Mucosa of stomach (tissue), 1 donor: ENCODE measurements at regions not wholly inside any gene's neighbourhood (a gene's known extent, or its start where the extent isn't known, plus 50 kb on each side); places are given as distances from the start of the nearest gene placed in this dataset.

ENCODE experiments used
- H3K27me3 ChIP-seq: one replicate; pipeline ENCODE4 v1.7.0; 2013; ENCODE audit warnings: mild to moderate bottlenecking, low read length; ENCODE audit not compliant: control insufficient read depth, insufficient read depth
- H3K36me3 ChIP-seq: one replicate; pipeline ENCODE4 v1.7.0; 2013; ENCODE audit warnings: low read length; ENCODE audit not compliant: control insufficient read depth, insufficient read depth
- H3K4me1 ChIP-seq: one replicate; pipeline ENCODE4 v1.7.0; 2013; ENCODE audit warnings: mild to moderate bottlenecking, low read length; ENCODE audit not compliant: control insufficient read depth, insufficient read depth
- H3K4me3 ChIP-seq: one replicate; pipeline ENCODE4 v1.7.0; 2013; ENCODE audit warnings: low read length
- H3K9ac ChIP-seq: one replicate; pipeline ENCODE4 v1.7.0; 2013; ENCODE audit warnings: mild to moderate bottlenecking, low read length, moderate library complexity
- H3K9me3 ChIP-seq: one replicate; pipeline ENCODE4 v1.7.0; 2013; ENCODE audit warnings: mild to moderate bottlenecking, low read length, moderate library complexity; ENCODE audit not compliant: control insufficient read depth
- donor health status: Pancreatic carcinoma.

- Histone ChIP-seq H3K9ac (no peak overlapping the region), H3K4me3 (no peak overlapping the region), H3K9me3 (no peaks in the 10 kb centered on the region), H3K27me3 (no peaks in the 10 kb centered on the region), H3K36me3 (no peaks in the 10 kb centered on the region), H3K4me1 (no peaks in the 10 kb centered on the region)
These were observed 106.7 kb upstream of the DTNBP1 start for GRCh38 chr6:15769511-15770018.

GRCh38 chr6:15768999-15769398 is 106.2 kb upstream of the DTNBP1 start:
- H3K4me3 ChIP-seq, result no peak overlapping the region
- H3K9me3 ChIP-seq, result no peaks in the 10 kb centered on the region
- no peak overlapping the region for H3K9ac ChIP-seq
- H3K27me3 ChIP-seq, result no peaks in the 10 kb centered on the region
- no peaks in the 10 kb centered on the region for H3K36me3 ChIP-seq
- H3K4me1 ChIP-seq, result peaks cover 2% of the 10 kb centered on the region

DNA sequence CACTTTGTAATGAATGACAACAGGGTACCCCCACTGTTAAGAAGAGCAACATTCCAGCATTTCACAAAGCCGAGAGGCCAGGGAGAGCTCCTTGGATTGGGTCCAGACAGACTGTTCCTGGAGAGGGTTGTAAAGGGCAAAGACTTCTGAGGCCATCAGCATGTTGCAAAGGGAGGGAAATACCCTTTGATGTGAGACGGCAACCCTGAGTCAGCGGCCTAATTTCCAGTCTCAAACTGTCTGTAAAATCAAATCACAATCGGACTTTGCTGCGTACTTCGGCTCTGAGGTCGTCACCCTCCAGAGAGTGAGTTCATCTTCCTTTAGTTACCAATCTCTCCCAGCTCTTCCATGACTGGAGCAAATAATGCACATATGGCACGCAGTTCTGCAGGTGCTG is 101.0 kb upstream of the DTNBP1 start:
- Histone ChIP-seq H3K4me3 (no peak overlapping the region), H3K9me3 (no peaks in the 10 kb centered on the region), H3K9ac (no peak overlapping the region), H3K27me3 (no peaks in the 10 kb centered on the region), H3K36me3 (no peaks in the 10 kb centered on the region), H3K4me1 (peaks cover 11% of the 10 kb centered on the region)

GRCh38 chr6:15763364-15763763 is 100.5 kb upstream of the DTNBP1 start:
- Histone ChIP-seq H3K4me1 (peaks cover 11% of the 10 kb centered on the region), H3K36me3 (no peaks in the 10 kb centered on the region), H3K9me3 (no peaks in the 10 kb centered on the region), H3K27me3 (no peaks in the 10 kb centered on the region), H3K9ac (no peak overlapping the region), H3K4me3 (no peak overlapping the region)

- H3K9ac ChIP-seq, result no peak overlapping the region
- H3K36me3 ChIP-seq, result no peaks in the 10 kb centered on the region
- H3K27me3 ChIP-seq, result no peaks in the 10 kb centered on the region
- H3K4me1 ChIP-seq, result peaks cover 11% of the 10 kb centered on the region
- no peaks in the 10 kb centered on the region for H3K9me3 ChIP-seq
- no peak overlapping the region for H3K4me3 ChIP-seq
These were observed 98.2 kb upstream of the DTNBP1 start for GRCh38 chr6:15761045-15761502.

- Histone ChIP-seq H3K4me1 (peaks cover 6% of the 10 kb centered on the region), H3K4me3 (no peak overlapping the region), H3K27me3 (no peaks in the 10 kb centered on the region), H3K9me3 (no peaks in the 10 kb centered on the region), H3K36me3 (no peaks in the 10 kb centered on the region), H3K9ac (no peak overlapping the region)
These were observed 95.9 kb upstream of the DTNBP1 start for GRCh38 chr6:15758631-15759215.

- Histone ChIP-seq H3K36me3 (no peaks in the 10 kb centered on the region), H3K4me1 (no peaks in the 10 kb centered on the region), H3K9me3 (no peaks in the 10 kb centered on the region), H3K9ac (no peak overlapping the region), H3K4me3 (no peak overlapping the region), H3K27me3 (no peaks in the 10 kb centered on the region)
These were observed 92.7 kb upstream of the DTNBP1 start for GRCh38 chr6:15755526-15755925.

DNA sequence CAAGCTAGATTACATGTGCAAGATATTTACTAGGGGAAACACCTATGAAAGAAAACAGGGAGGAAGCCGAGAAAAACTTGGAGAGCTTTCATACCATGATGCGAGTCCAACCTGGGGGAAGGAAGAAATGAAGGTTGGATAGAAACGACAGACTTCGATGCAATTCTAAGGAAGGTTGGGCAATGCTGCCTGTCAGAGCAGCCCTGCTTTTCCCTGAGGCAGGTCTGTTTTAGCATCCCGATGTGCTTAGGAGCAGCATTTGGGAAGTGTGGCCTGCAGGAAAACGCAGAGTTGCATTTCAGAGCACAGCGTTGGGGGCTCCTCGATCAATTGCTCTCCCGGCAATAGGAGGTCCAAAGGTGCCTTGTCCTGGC is 91.9 kb upstream of the DTNBP1 start:
- no peaks in the 10 kb centered on the region for H3K9me3 ChIP-seq
- no peaks in the 10 kb centered on the region for H3K36me3 ChIP-seq
- no peak overlapping the region for H3K9ac ChIP-seq
- no peak overlapping the region for H3K4me3 ChIP-seq
- no peaks in the 10 kb centered on the region for H3K4me1 ChIP-seq
- H3K27me3 ChIP-seq, result no peaks in the 10 kb centered on the region

DNA sequence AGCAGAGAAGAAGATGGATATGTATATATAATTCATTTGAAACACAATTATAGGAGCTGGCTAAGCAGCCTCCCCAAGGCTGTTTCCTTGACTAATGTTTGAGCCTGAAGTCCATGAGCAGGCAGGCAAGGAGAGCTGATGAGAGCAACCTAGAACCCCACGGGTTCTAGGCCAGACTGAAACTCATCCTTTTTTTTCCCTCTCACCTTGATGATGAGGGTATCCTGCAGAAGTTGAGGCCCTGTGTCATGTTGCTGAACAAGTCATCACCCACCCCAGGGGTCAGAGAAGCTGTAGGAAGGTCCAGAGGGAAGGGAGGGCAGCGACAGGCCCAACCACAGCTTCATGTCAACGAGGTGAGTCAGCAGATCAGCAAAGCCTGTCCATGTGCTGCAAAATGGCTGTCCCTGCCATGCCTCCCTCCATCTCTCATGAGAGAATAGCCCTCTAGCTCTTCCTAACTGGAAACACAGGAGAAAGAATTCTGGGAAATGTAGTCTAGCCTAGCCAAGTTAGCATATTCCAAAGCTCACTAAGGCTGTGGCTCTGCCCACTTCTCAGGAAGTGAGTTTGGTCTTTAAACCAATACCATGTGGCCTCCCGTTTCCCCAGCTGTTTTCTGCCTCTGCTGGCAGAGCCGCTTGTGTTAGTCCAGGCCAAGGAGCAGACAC is 91.3 kb upstream of the DTNBP1 start:
- no peaks in the 10 kb centered on the region for H3K36me3 ChIP-seq
- H3K4me1 ChIP-seq, result no peaks in the 10 kb centered on the region
- no peaks in the 10 kb centered on the region for H3K9me3 ChIP-seq
- no peak overlapping the region for H3K9ac ChIP-seq
- no peaks in the 10 kb centered on the region for H3K27me3 ChIP-seq
- no peak overlapping the region for H3K4me3 ChIP-seq

DNA sequence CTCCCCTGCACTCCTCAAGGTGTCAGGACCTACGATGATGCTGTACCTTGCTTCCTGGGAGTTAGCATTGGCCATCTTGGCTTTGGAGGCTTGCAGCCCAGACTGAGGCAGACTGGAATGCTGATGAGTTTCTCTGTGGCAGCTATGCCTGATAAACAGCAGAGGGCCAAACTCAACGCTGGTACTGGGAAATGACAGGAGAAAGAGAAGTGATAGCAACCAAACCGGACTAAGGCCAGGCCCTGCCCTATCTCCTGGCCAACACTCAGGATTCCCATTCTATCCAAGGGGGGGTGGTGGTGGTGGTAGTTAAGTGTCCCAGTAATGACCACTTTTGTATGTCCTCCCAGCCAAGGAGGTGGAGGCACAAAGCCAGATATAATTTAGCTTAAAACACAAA is 90.0 kb upstream of the DTNBP1 start:
- Histone ChIP-seq H3K36me3 (no peaks in the 10 kb centered on the region), H3K9me3 (no peaks in the 10 kb centered on the region)

DNA sequence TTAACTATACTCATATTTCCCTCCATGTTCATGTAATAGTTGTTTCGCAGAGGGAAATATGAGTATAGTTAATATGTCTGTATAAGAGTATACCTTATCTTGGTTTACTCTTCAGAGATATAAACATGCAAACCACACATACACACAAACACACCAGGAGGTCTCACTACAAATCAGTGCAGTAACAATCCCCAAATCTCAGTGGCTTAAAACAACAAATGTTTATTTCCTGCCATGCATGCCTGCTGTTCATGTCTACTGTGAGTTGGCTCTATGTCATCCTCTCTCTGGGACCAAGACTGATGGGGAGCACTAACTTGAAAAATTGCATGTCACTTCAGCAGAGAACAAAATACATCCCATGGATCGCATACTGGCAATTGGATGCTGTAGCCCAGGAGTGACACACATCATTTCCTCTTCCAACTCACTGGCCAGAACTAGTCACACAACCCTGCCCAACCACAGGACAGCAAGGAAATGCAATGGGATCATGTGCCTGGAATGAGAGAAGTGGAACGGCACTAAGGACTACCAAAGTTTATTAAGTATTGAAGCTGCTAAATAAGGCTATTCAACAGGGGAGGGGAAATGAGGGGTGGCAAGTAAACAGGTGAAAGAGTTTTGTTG is 89.0 kb upstream of the DTNBP1 start:
- H3K4me1 ChIP-seq, result no peaks in the 10 kb centered on the region
- H3K27me3 ChIP-seq, result no peaks in the 10 kb centered on the region
- no peaks in the 10 kb centered on the region for H3K36me3 ChIP-seq
- no peak overlapping the region for H3K9ac ChIP-seq
- no peak overlapping the region for H3K4me3 ChIP-seq
- H3K9me3 ChIP-seq, result no peaks in the 10 kb centered on the region

More for the DNA sequence above, 90.0 kb upstream of the DTNBP1 start:
- Histone ChIP-seq H3K4me3 (no peak overlapping the region), H3K9ac (no peak overlapping the region), H3K27me3 (no peaks in the 10 kb centered on the region), H3K4me1 (no peaks in the 10 kb centered on the region)

DNA sequence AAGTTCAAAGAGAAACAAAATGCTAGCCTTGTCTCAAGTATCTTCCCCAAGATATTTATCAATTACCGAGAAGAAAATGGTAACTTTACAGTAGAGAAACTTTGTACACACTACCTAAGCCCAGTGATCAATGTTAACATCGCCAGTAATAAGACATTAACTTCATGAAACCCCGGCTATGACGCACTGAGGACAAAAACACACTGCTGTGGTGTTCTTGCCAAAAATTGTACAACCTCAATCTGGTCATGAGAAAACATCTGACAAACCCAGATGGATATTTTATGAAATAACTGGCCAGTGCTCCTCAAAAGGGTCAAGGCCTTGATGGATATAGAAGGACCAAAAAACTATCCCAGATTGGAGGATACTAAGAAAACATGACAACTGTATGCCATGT is 85.5 kb upstream of the DTNBP1 start:
- Histone ChIP-seq H3K4me1 (no peaks in the 10 kb centered on the region), H3K27me3 (no peaks in the 10 kb centered on the region), H3K9me3 (no peaks in the 10 kb centered on the region), H3K36me3 (no peaks in the 10 kb centered on the region), H3K4me3 (no peak overlapping the region), H3K9ac (no peak overlapping the region)
